Fibroblast of skin of left quadriceps (primary cell): ENCODE measurements at regions not wholly inside any gene's neighbourhood (a gene's known extent, or its start where the extent isn't known, plus 50 kb on each side); places are given as distances from the start of the nearest gene placed in this dataset.
"Not testable (repeated sequence)": the region's sequence is repeated elsewhere in the genome, so short reads cannot be mapped to it uniquely, and the experiment has no call there.

Experiments
- DNase-seq, 2 experiments: peaks; one replicate each; pipeline ENCODE4 v3.0.0-alpha.2; 2013; ENCODE audit warnings: low read depth in 2 of 2

DNA sequence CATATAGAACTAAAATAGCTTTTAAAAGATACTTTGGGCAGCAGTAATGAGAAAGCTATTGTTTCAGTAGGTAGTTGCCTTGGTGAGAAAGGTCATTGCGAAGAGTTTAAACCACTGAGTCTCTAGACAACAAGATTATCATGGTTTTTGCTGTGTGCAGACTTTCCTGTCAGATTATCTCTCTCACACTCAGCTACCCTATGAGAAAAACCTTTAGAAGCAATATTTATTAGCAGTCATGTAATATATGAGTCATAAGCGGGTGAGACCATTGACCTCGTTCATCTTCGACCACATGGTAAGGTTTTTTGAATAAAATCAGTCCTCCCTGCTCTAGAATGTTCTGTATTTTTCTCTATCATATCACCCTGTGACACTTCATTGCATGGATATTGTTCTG lies 59.9 kb downstream of the GPR65 start:
- no peak for DNase-seq

DNA sequence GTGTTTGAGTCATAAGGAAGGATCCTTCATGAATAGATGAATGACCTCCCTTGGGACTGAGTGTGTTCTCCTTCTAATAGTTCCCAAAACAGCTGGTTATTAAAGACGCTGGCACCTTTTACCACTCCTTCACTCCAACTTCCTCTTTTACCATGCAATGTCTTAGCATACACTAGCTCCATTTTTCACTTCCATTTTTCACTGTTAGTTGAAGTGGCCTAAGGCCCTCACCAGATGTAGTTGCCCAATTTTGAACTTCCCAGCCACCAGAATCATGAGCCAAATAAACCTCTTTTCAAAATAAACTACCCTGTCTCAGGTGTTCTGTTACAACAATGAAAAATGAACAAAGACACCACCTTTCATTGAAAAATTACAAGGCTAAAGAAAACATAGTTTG lies 64.7 kb downstream of the GPR65 start:
- DNase-seq, result no peak

GRCh38 chr14:88075269-88075981 lies 70.5 kb downstream of the GPR65 start:
- no peak for DNase-seq

- DNase-seq, result no peak
Observed at GRCh38 chr14:88078525-88078924, 73.6 kb downstream of the GPR65 start.

DNA sequence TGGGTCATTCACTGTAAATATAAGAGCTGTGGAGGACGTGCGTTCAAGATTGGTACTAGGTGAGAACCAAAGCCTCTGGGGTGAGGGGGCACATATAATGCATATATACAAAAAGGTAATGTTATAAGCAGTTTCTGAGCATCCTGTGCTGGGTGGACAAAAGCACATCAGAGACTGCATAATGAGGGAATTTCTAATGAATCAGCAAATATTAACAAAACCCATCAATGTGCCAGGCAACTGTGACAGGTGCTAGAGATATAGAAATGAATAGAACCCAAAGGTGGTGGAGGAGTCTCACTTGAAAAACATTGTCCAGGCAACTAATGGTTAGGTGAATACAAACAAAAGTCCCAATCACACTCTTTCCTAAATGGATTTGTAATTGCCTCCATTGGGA lies 74.7 kb downstream of the GPR65 start:
- no peak for DNase-seq

GRCh38 chr14:88085736-88086135 lies 80.8 kb downstream of the GPR65 start:
- no peak for DNase-seq

DNA sequence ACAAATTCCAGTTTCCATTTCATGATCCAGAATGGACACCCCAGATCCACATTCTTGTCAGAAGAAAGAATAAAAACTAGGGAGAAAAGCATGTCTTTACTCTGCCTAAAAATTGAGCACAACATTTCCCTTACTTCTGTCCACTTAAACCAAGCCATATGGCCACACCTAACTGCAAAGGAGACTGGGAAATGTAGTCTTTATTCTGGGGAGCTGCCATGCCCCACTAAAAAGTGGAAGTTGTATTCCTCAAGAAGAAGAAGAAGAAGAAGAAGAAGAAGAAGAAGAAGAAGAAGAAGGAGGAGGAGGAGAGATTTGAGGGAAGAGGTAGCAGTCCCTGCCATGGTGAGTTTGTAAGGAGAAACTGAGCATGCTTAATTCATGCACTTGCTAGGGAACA lies 84.5 kb downstream of the GPR65 start:
- DNase-seq, result no peak

- no peak for DNase-seq
Observed at GRCh38 chr14:88092529-88092928, 87.6 kb downstream of the GPR65 start.

DNA sequence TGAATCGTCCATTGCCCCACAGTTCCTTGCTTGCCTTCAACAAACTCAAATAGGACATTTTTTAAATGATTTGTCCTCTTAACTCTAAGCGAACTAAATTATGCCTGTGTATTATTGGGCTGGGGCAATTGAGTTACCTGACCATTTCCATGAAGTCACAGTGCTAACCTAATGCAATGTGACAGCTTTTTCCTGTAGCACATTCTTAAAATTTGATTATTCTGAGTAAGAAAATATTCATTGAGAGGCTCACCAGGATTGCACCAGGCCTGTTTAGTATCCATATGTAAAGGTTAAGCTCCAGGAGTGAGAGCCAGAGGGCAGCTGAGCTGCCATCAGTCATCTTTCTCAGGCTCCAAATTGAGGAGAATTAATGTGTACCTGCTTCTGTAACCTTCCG lies 90.9 kb downstream of the GPR65 start:
- DNase-seq, result no peak

DNA sequence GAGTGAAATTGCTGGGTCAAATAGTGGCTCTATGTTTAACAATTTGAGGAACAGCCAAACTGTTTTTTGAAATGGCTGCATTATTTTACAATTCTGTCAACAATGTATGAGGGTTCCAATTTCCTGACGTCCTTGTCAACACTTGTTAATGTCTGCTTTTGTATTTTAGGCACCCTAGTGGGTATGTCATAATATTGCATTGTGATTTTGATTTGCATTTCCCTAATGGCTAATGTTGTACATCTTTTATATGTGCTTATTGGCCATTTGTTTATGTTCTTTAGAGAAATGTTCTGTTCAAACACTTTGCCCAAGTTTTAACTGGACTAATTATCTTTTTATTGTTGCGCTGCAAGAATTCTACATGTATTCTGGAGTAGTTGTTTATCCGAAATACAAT lies 93.2 kb downstream of the GPR65 start:
- DNase-seq, result no peak

DNA sequence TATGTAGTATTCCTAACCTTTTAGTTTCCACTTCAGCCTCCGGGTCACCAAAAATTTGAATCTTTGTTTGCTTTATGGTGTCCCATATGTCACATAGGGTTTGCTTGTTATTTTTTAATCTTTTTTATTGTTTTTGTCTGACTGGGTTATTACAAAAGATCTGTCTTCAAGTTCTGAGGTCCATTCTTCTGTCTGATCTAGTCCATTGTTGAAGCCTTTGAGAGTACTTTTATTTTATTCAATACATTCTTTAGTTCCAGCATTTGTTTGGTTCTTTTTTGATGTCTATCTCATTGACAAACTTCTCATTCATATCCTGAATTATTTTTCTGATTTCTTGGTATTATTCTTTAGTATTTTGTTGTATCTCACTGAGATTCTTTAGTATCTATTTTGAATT lies 99.8 kb downstream of the GPR65 start:
- DNase-seq, result no peak

- no peak for DNase-seq
Observed at GRCh38 chr14:88106377-88106776, 101.4 kb downstream of the GPR65 start.

DNA sequence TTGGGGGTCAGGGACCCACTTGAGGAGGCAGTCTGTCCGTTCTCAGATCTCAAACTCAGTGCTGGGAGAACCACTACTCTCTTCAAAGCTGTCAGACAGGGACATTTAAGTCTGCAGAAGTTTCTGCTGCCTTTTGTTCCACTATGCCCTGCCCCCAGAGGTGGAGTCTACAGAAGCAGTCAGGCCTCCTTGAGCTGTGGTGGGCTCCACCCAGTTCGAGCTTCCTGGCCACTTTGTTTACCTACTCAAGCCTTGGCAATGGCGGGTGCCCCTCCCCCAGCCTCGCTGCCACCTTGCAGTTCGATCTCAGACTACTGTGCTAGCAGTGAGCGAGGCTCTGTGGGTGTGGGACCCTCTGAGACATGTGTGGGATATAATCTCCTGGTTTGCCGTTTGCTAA lies 122.7 kb downstream of the GPR65 start:
- not testable (repeated sequence) for DNase-seq

DNA sequence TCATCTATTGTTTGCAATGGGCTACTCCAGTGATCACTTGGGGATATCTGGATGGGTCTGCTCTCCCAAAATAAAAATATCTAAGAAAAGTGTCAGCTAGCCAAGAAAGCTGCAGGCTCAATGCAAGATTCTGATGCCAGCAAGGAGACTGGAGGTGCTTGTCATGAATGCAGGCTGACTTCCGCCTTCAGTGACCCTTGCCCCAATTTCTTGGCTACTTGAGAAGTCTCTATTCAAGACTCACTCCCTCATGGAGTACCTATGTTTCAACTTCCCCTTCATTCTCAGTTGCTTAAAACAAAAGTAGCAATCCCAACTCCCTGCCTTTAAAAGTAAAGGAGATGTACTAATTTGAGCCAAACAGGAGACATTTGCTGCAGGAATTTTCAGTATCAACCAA lies 123.9 kb downstream of the GPR65 start:
- DNase-seq, result no peak

- DNase-seq, result peak; percentile 75
Observed at GRCh38 chr14:88129306-88130056, 124.5 kb downstream of the GPR65 start.

GRCh38 chr14:88130057-88130432 lies 125.1 kb downstream of the GPR65 start:
- DNase-seq, result no peak
